ENCODE measurements at regions not wholly inside any gene's neighbourhood (a gene's known extent, or its start where the extent isn't known, plus 50 kb on each side); places are given as distances from the start of the nearest gene placed in this dataset.

- Histone ChIP-seq H3K79me2 (ENCODE audit: insufficient read depth, low read depth, low read length) (no peaks in the 10 kb centered on the region), H3K4me1 (ENCODE audit: insufficient read depth, low read length, poor library complexity, severe bottlenecking) (no peaks in the 10 kb centered on the region), H3K4me3 (ENCODE audit: low read depth, low read length, poor library complexity, severe bottlenecking) (no peak overlapping the region), H4K20me1 (ENCODE audit: insufficient read depth, low read length) (no peaks in the 10 kb centered on the region), H3K4me2 (ENCODE audit: low read length) (no peak overlapping the region), H3K27ac (ENCODE audit: low read depth, low read length, poor library complexity, severe bottlenecking) (no peak overlapping the region), H3K9me3 (ENCODE audit: low read length) (no peaks in the 10 kb centered on the region), H3K36me3 (ENCODE audit: insufficient read depth, low read length) (no peaks in the 10 kb centered on the region), H2AFZ (ENCODE audit: low read length) (no peak overlapping the region), H3K9me2 (ENCODE audit: insufficient read depth, low read length) (no peaks in the 10 kb centered on the region)
- DNase-seq (ENCODE audit: low spot score), result no peak
- no peak for TF ChIP-seq EZH2phosphoT487 (IDR thresholded peaks at IDR 0.05; ENCODE audit: borderline replicate concordance, low read depth, low read length)
- TF ChIP-seq, protein P1, sequence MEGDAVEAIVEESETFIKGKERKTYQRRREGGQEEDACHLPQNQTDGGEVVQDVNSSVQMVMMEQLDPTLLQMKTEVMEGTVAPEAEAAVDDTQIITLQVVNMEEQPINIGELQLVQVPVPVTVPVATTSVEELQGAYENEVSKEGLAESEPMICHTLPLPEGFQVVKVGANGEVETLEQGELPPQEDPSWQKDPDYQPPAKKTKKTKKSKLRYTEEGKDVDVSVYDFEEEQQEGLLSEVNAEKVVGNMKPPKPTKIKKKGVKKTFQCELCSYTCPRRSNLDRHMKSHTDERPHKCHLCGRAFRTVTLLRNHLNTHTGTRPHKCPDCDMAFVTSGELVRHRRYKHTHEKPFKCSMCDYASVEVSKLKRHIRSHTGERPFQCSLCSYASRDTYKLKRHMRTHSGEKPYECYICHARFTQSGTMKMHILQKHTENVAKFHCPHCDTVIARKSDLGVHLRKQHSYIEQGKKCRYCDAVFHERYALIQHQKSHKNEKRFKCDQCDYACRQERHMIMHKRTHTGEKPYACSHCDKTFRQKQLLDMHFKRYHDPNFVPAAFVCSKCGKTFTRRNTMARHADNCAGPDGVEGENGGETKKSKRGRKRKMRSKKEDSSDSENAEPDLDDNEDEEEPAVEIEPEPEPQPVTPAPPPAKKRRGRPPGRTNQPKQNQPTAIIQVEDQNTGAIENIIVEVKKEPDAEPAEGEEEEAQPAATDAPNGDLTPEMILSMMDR (conservative IDR thresholded peaks at IDR 0.05; ENCODE audit: low read length), result no peak
- BruUV-seq (replicated peaks), result no TSS peak
- intact Hi-C loops (cut with micrococcal nuclease; ENCODE audit: unreplicated experiment), result no loop called here
- ChIA-PET CTCF (ENCODE audit: unreplicated experiment) (no interaction called here), POLR2A (no interaction called here)
Measured at GRCh38 chr1:60283690-60284089, 210.1 kb upstream of the C1orf87 start.

GRCh38 chr1:60281360-60281932, 207.9 kb upstream of the C1orf87 start:
- Histone ChIP-seq H3K9me2 (ENCODE audit: insufficient read depth, low read length) (no peaks in the 10 kb centered on the region), H3K4me3 (ENCODE audit: low read depth, low read length, poor library complexity, severe bottlenecking) (no peak overlapping the region), H2AFZ (ENCODE audit: low read length) (no peak overlapping the region), H3K36me3 (ENCODE audit: insufficient read depth, low read length) (no peaks in the 10 kb centered on the region), H3K4me2 (ENCODE audit: low read length) (no peak overlapping the region), H3K4me1 (ENCODE audit: insufficient read depth, low read length, poor library complexity, severe bottlenecking) (no peaks in the 10 kb centered on the region), H3K79me2 (ENCODE audit: insufficient read depth, low read depth, low read length) (no peaks in the 10 kb centered on the region), H3K27ac (ENCODE audit: low read depth, low read length, poor library complexity, severe bottlenecking) (no peak overlapping the region), H4K20me1 (ENCODE audit: insufficient read depth, low read length) (no peaks in the 10 kb centered on the region), H3K9me3 (ENCODE audit: low read length) (no peaks in the 10 kb centered on the region)
- TF ChIP-seq, protein P1 (conservative IDR thresholded peaks at IDR 0.05; ENCODE audit: low read length), result peak; percentile 64
- TF ChIP-seq EZH2phosphoT487 (IDR thresholded peaks at IDR 0.05; ENCODE audit: borderline replicate concordance, low read depth, low read length), result no peak
- CTCF ChIA-PET (ENCODE audit: unreplicated experiment), result no interaction called here
- intact Hi-C loops (cut with micrococcal nuclease; ENCODE audit: unreplicated experiment), result no loop called here
- no TSS peak for BruUV-seq (replicated peaks)
- POLR2A ChIA-PET, result interaction anchor here (1.7 kb wide), 1 partner anchor 12 kb away, joined by 5 read pairs; no protein-coding TSS in a partner anchor
- peak; percentile 7 for DNase-seq (ENCODE audit: low spot score)

DNA sequence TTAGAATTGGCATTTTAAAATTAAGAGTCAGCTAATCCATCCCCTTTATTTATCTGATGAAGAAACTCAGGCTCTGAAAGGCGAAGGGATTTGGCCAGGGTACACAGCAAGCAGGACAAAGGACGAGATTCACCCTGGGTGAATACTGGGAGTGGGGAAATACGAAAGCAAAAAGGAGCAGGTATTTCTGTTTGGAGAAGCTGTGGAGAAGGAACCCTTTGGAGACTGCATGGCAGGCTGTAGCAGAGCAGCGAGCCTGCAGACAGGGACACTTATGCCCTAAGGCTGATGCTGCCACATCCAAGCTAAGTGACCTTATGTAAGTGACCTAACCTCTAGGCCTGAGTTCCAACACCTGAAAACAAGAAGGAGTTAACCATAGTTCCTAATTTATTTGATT, 207.2 kb upstream of the C1orf87 start:
- no peaks in the 10 kb centered on the region for H3K4me1 ChIP-seq (ENCODE audit: insufficient read depth, low read length, poor library complexity, severe bottlenecking)
- no peaks in the 10 kb centered on the region for H3K9me2 ChIP-seq (ENCODE audit: insufficient read depth, low read length)
- no peak overlapping the region for H3K4me3 ChIP-seq (ENCODE audit: low read depth, low read length, poor library complexity, severe bottlenecking)
- BruUV-seq (replicated peaks), result no TSS peak
- H3K36me3 ChIP-seq (ENCODE audit: insufficient read depth, low read length), result no peaks in the 10 kb centered on the region
- no peaks in the 10 kb centered on the region for H3K79me2 ChIP-seq (ENCODE audit: insufficient read depth, low read depth, low read length)
- H3K9me3 ChIP-seq (ENCODE audit: low read length), result no peaks in the 10 kb centered on the region
- DNase-seq (ENCODE audit: low spot score), result no peak
- no peak for TF ChIP-seq EZH2phosphoT487 (IDR thresholded peaks at IDR 0.05; ENCODE audit: borderline replicate concordance, low read depth, low read length)
- TF ChIP-seq, protein P1 (conservative IDR thresholded peaks at IDR 0.05; ENCODE audit: low read length), result no peak
- no peak overlapping the region for H3K27ac ChIP-seq (ENCODE audit: low read depth, low read length, poor library complexity, severe bottlenecking)
- intact Hi-C loops (cut with micrococcal nuclease; ENCODE audit: unreplicated experiment), result no loop called here
- POLR2A ChIA-PET, result interaction anchor here (1.7 kb wide), 1 partner anchor 11 kb away, joined by 5 read pairs; no protein-coding TSS in a partner anchor
- CTCF ChIA-PET (ENCODE audit: unreplicated experiment), result no interaction called here
- no peak overlapping the region for H3K4me2 ChIP-seq (ENCODE audit: low read length)
- H4K20me1 ChIP-seq (ENCODE audit: insufficient read depth, low read length), result no peaks in the 10 kb centered on the region
- H2AFZ ChIP-seq (ENCODE audit: low read length), result no peak overlapping the region

Data from OCI-LY7 (cell line).